GM18508 (cell line): ENCODE measurements at regions not wholly inside any gene's neighbourhood (a gene's known extent, or its start where the extent isn't known, plus 50 kb on each side); places are given as distances from the start of the nearest gene placed in this dataset.
A peak's percentile ranks its signal among the peaks of the same experiment; 100 is the strongest.

Source experiments
- ATAC-seq: cut with Tn5 transposase; IDR thresholded peaks from one replicate; pipeline ENCODE4 v1.9.1; 2021; ENCODE audit warnings: moderate number of reproducible peaks; ENCODE audit not compliant: insufficient read depth, unreplicated experiment

DNA sequence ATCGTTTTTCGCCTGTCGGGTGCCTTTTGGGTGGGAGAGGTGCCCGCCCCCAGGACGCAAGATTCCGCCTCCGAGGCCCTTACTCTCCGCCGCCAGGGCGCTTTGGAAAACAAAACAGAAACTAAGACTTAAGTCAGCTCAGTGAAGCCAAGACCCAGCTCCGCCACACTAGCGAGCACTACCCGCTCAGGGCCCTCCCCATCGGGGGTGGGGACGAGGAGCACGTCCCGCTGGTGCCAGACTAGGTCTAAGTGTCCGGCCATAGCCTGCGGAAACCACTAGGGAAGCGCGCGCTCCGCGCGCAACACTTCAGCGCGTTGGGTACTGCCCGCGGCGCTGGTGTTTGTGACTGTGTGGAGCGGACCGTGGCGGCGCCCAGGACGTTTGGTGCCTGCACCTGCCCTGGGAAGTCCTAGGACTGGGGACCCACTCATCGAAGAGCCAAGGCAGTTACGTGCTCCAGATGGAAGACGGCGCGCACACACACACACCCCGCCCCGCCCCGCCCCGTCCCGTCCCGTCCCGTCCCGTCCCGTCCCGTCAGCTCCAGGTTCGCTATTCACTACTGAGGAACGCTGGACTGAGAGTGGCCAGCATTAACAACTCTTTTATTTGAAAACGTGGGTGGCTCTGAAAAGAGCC is 57.6 kb upstream of the BOLA1 start:
- peak; percentile 26 for ATAC-seq

DNA sequence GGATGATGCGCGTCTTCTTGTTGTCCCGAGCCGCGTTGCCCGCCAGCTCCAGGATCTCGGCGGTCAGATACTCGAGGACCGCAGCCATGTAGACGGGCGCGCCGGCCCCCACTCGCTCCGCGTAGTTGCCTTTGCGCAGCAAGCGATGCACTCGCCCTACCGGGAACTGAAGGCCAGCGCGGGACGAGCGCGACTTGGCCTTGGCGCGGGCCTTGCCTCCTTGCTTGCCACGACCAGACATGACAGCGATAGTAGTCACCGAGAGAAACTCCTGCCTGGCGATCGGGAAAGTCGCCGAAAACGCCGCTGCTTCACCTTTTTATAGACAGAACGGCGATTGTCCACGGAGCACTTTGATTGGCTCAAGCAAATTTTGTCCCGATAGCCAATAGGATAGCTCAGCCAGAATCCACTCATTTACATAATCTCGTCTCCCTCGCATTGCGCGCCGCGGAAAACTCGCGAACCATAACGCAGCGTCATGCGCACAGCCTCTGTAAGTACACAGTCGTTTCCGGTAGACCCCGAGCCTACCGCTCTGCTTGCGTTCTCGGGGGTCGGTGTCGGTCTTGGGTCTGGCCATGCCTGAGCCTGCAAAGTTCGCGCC is 56.8 kb upstream of the BOLA1 start:
- peak; percentile 44 for ATAC-seq

DNA sequence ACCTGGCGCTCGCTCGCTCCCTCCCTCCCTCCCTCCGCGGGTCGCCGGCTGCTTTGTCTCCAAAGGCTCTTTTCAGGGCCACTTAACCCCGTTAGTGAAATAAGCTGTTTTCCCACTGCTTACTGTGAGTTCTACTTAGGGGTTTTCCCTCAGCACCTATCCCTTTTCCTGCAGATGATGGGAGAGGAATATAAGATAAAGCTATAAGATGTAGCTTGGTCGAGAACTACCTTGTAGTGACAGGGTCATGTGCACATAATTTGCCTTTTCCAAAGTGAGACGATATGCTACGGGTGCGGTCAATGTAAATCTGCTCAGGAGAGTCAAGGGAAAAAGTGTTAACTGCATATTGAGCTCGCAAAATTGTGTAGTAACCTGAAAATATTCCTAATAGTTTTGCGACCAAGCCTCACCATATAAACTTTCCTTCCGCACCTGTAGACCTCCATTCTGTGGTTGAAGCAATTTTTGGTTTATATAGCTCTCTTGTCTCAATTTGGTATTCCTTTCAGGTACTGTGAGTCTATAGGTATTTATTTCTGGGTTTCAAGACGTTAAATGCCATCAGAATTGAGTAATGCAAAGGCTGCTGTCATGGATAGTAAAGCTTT is 55.8 kb upstream of the BOLA1 start:
- ATAC-seq = no peak

DNA sequence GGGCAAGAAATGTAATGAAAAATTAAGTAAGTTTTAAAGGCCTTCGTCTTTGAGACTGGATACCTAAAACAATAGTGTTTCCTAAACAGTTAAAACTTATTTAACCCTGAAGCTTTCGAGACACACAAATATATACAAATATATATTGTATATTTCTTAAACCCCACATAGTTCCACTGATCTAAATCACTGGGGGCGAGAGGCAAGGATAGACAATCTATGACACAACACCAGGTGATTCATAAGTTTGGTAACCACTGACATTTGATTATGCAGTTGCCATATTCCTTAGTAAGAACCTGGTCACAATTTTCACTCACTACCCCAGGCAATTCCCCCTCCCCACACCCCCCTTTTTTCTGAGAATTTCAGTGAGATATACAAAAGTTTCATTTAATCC is 55.3 kb upstream of the BOLA1 start:
- no peak for ATAC-seq

DNA sequence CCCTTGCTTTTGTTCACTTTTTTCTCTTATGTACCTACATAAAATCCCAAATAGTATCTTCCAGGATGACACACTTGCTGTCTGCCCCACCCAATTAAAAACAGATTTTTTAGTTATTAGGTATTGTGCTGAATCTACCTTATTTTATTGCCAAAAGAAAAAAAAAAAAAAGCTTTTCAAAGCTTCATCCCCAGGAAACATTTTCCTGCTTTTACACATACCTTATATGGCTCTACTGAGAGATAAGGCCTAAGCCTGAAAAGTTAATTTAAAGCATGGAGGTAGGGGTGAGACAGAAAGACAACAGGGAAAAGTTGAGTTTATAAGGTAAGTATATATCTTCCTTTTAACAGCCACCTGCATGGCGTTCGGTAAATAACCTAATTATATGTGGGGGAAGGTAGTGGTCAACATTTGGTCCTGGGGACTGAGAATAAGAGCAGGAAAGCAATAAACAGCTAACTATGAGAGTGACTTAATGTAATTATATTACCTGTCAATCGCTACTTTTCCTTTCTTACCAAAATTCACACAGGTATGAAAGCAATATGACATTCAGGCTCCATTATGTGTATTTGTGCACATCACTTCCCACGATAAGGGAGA is 54.6 kb upstream of the BOLA1 start:
- no peak for ATAC-seq

DNA sequence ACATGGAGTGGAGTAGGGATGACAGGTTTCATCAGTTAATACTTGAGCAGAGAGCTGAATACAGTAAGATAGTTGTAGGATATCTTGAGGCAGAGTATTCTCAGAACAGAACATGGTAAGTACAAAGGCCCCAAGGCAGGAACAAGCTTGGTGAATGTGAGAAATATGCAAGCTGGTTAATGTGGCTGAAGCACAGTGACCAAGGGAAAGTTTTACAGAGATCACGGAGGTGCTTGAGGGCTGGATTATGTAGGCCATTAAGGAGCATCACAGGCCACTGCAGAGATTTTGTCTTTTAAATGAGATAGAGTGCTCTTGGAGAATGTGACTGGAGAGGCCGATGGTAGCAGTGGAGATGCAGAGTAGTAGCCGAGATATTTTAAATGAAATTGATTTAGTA is 54.0 kb upstream of the BOLA1 start:
- no peak for ATAC-seq

DNA sequence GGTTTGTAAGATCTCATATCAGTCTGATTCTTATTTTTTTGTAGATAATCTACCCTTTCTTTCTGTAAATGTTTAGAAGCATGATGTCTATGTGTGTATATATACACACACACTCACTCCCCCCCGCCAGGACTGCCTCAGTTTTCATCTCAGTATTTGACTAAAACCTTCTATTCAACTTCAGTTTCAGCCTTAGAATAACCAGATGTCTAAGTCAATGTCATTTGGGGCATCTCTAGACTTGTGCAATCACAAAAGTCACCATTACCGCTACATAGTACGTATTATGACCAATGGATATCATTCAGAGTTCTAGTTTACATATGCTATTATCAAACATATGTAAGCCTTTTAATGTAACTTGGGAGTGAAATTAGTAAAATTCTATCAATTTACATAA is 53.3 kb upstream of the BOLA1 start:
- ATAC-seq = no peak

DNA sequence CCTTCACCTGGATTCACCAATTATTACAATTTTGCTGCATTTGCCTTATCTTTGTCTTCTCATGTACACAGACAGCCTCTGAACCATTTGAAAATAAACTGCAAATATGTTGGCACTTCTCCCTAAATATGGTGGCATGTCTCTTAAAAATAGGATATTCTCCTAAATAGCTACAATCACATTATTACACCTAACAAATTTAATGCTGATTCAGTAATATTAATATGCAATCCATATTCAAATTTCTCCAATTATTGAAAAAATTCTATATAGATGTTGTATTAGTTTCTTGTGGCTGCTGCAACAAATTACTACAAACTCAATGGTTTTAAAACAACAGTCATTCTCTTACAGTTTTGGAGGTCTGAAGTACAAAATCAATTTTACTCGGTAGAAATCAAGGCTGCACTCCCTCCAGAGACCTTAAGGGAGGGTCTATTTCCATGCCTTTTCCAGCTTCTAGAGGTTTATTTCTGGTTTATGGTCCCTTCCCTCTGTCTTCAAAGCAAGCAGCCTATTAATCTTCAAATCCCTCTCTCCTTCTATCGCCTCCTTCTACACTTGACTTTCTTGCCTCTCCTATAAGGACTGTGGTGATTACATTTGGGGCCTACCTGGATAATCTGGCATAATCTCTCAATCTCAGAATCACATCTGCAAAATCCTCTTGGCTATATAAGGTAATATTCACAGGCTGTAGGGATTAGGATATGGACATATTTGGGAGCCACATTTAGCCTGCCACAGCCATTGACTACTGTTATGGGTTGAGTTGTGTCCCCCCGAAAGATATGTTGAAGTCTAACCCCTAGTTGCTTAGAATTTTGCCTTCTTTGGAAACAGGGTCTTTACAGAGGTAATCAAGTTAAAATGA is 52.5 kb upstream of the BOLA1 start:
- ATAC-seq = no peak

DNA sequence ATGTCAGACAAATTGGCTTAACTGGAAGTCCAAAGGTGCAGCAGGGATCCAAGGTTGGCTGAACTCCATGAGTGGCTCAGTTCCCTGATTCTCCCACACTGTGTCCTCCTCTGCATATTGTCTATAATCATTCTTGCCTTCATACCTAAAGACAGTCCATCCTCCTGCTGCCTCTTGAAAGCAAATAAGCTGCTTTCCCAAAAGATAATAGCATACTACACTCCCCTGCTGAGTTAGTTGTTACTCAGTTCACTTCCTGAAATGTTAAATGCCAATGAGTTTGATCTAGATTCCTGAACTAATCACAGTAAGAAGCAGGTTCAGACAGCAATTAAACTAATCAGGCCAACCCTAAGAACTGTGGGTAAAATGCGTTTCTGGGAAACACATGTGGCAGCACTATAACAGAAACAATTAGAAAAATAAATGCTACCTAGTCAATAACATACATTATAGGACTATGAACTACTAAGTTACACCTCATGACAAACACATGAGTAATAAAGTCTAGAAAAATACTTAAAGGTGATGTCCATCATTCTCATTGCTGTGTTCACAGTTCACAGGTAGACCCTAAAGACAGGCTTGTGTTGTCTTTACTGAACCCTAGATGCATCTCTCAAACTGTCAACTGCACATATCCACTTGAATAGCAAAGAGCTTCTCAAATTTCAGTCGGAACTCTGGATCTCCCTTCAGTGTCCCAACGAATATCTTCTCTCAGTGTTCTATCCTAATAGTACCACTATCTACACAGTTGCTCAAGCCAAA is 50.8 kb upstream of the BOLA1 start:
- no peak for ATAC-seq

DNA sequence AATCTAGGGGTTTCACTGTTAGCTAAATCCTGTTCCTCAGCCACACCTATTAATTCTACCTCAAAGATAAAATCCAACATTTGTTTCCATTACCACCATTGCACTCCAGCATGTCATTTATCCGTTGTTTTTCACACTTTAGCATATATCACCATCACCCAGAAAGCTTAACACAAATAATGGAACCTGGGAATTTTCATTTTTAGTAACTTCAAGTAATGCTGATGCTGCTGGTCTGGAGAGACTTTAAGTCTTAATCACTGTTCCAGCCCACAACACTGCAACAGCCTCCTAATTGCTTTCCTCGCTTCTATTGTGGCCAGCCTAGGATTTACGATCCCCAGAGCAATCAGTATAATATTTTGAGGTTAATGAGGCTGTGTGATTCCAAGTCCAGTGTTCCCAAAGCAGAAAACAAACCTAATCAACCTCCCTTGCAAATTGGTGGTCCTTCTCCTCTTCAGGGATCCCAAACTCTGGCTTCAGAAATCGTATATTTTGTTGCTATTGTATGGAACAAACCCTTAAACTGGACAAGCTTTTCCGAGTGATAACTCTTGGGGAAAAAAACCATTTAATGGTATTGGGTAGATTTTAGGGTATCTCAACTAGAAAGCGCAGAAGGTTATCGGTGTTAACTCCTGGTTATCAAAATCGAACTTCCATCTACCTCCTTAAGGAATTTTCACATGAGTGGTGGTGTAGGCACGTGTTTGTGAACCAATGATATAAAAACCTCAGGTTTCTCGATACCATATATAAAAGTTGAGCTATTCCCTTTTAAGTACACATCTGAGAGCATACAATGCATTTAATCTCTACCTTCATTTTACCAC is 50.0 kb upstream of the BOLA1 start:
- ATAC-seq = no peak
